Duodenal mucosa (tissue), 2 donors: ENCODE measurements at regions not wholly inside any gene's neighbourhood (a gene's known extent, or its start where the extent isn't known, plus 50 kb on each side); places are given as distances from the start of the nearest gene placed in this dataset.

Experiments
- H3K27ac ChIP-seq: one replicate; pipeline ENCODE4 v1.7.0; 2013; ENCODE audit warnings: low read depth, low read length
- H3K27me3 ChIP-seq, 2 donors: one replicate each; pipeline ENCODE4 v1.7.0; 2013; ENCODE audit warnings: low read length in 2 of 2, control low read depth in 1 of 2; ENCODE audit not compliant: insufficient read depth in 2 of 2, control insufficient read depth in 1 of 2
- H3K36me3 ChIP-seq, 2 donors: one replicate each; pipeline ENCODE4 v1.7.0; 2013; ENCODE audit warnings: low read length in 2 of 2, control low read depth in 1 of 2; ENCODE audit not compliant: insufficient read depth in 2 of 2, control insufficient read depth in 1 of 2
- H3K4me1 ChIP-seq, 2 donors: one replicate each; pipeline ENCODE4 v1.7.0; 2013; ENCODE audit warnings: low read length in 2 of 2, control low read depth in 1 of 2; ENCODE audit not compliant: insufficient read depth in 2 of 2, control insufficient read depth in 1 of 2
- H3K4me3 ChIP-seq, 2 donors: one replicate each; pipeline ENCODE4 v1.7.0; 2013; ENCODE audit warnings: low read length in 2 of 2, low read depth in 1 of 2
- H3K9ac ChIP-seq, 2 donors: one replicate each; pipeline ENCODE4 v1.7.0; 2013; ENCODE audit warnings: low read length in 2 of 2, low read depth in 1 of 2
- H3K9me3 ChIP-seq, 2 donors: one replicate each; pipeline ENCODE4 v1.7.0; 2013; ENCODE audit warnings: low read length in 2 of 2, control low read depth in 1 of 2; ENCODE audit not compliant: control insufficient read depth in 1 of 2

DNA sequence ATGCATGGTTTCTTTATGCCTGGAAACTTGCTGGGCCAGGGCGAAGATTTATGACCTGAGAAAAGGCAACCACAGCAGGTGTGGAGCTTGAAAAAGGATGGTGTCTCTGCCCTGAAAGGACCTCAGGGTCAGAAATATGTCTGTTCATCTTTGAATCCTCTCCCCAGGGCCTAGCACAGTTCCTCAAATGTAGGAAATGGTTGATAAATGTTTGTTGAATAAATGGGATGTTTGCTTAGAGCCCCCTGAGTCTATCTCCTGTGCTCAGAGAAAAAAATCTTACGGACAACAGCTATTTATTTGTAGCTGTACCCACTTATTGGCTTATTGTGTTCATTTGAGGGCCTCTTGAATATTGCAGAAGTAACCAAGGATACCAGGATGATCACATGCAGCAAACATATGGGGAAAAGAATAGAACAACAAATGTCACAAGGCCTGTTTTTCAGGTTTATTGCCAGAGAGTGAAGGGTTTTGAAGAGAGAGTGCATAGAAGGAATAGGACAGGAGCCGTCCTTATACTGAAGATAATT lies 114.5 kb downstream of the KLF5 start:
- Histone ChIP-seq H3K27ac (no peak overlapping the region), H3K36me3 (no peaks in the 10 kb centered on the region), H3K9ac (no peak overlapping the region), H3K4me1 (peaks cover 16 to 48% of the 10 kb centered on the region in 2 donors), H3K9me3 (no peaks in the 10 kb centered on the region), H3K27me3 (no peaks in the 10 kb centered on the region), H3K4me3 (no peak overlapping the region)

DNA sequence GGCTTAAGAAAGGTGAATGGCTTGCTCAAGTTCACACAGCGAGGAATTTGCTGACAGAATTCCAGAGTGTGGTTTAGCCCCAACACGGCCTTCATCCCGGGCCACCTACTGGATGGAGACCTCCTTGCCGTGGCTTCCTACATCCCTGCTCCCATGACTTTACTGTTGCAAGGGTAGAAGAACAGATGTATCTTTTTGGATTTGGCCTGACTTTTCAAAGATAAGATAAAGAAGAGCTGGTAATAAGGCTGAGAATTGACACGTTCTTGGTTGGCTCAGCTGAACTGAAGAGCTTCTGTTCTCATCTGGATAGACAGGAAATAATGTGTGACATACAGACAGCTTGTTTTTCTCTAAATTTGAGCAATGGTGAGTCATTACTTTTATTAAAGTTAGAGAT lies 113.1 kb downstream of the KLF5 start:
- H3K4me3 ChIP-seq, result no peak overlapping the region
- peak overlapping the region in 1 of 2 donors; percentile 7 for H3K9ac ChIP-seq
- no peaks in the 10 kb centered on the region for H3K9me3 ChIP-seq
- H3K27ac ChIP-seq, result peak overlapping the region; percentile 61
- H3K27me3 ChIP-seq, result no peaks in the 10 kb centered on the region
- no peaks in the 10 kb centered on the region for H3K36me3 ChIP-seq
- peaks cover 18 to 54% of the 10 kb centered on the region in 2 donors for H3K4me1 ChIP-seq

- H3K27me3 ChIP-seq, result no peaks in the 10 kb centered on the region
- H3K4me3 ChIP-seq, result no peak overlapping the region
- H3K27ac ChIP-seq, result peak overlapping the region; percentile 61
- no peaks in the 10 kb centered on the region for H3K36me3 ChIP-seq
- peak overlapping the region in 1 of 2 donors; percentile 7 for H3K9ac ChIP-seq
- peaks cover 18 to 60% of the 10 kb centered on the region in 2 donors for H3K4me1 ChIP-seq
- no peaks in the 10 kb centered on the region for H3K9me3 ChIP-seq
Measured at GRCh38 chr13:73171271-73171682, 112.5 kb downstream of the KLF5 start.

- H3K4me1 ChIP-seq, result peaks cover 18 to 63% of the 10 kb centered on the region in 2 donors
- H3K27ac ChIP-seq, result no peak overlapping the region
- no peak overlapping the region for H3K9ac ChIP-seq
Measured at GRCh38 chr13:73169971-73170370, 111.2 kb downstream of the KLF5 start.

DNA sequence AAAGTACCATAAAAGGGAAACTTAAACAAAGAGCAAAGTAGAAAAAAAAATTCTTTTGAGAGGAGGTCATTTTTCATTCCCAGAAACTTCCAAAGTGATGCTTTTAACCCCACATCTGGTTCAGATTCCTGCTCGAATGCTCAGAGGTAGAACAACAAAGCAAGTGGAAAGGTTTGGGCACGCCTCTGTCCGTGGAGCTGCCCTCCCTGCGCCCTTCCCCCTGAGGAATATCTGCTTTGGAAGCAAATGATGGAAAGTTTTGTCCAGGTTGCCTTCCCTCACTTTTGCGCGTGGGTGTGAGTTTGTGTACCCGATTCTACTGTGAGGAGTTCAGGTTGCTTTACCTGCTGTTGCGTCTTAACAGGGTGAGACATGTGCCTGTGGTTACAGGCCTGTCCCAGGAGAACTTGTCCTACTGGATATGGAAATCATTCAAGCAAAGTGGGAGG lies 110.2 kb downstream of the KLF5 start:
- H3K9me3 ChIP-seq, result no peaks in the 10 kb centered on the region
- no peaks in the 10 kb centered on the region for H3K27me3 ChIP-seq
- no peak overlapping the region for H3K9ac ChIP-seq
- no peaks in the 10 kb centered on the region for H3K36me3 ChIP-seq
- H3K4me3 ChIP-seq, result no peak overlapping the region
- H3K4me1 ChIP-seq, result peaks cover 18 to 66% of the 10 kb centered on the region in 2 donors
- no peak overlapping the region for H3K27ac ChIP-seq

More at GRCh38 chr13:73169971-73170370, 111.2 kb downstream of the KLF5 start:
- H3K4me3 ChIP-seq, result no peak overlapping the region
- H3K27me3 ChIP-seq, result no peaks in the 10 kb centered on the region
- no peaks in the 10 kb centered on the region for H3K9me3 ChIP-seq
- H3K36me3 ChIP-seq, result no peaks in the 10 kb centered on the region

GRCh38 chr13:73168226-73168952 lies 109.6 kb downstream of the KLF5 start:
- Histone ChIP-seq H3K9me3 (no peaks in the 10 kb centered on the region), H3K4me1 (peaks cover 18 to 67% of the 10 kb centered on the region in 2 donors), H3K4me3 (no peak overlapping the region), H3K9ac (no peak overlapping the region), H3K27ac (no peak overlapping the region), H3K36me3 (no peaks in the 10 kb centered on the region), H3K27me3 (no peaks in the 10 kb centered on the region)

GRCh38 chr13:73167028-73167820 lies 108.4 kb downstream of the KLF5 start:
- no peaks in the 10 kb centered on the region for H3K27me3 ChIP-seq
- no peak overlapping the region for H3K27ac ChIP-seq
- no peaks in the 10 kb centered on the region for H3K36me3 ChIP-seq
- no peak overlapping the region for H3K9ac ChIP-seq
- H3K4me1 ChIP-seq, result peaks cover 13 to 61% of the 10 kb centered on the region in 2 donors
- no peaks in the 10 kb centered on the region for H3K9me3 ChIP-seq
- H3K4me3 ChIP-seq, result no peak overlapping the region

GRCh38 chr13:73166204-73166603 lies 107.4 kb downstream of the KLF5 start:
- H3K9me3 ChIP-seq, result no peaks in the 10 kb centered on the region
- peaks cover 8 to 52% of the 10 kb centered on the region in 2 donors for H3K4me1 ChIP-seq
- H3K9ac ChIP-seq, result no peak overlapping the region
- H3K27me3 ChIP-seq, result no peaks in the 10 kb centered on the region
- H3K36me3 ChIP-seq, result no peaks in the 10 kb centered on the region
- no peak overlapping the region for H3K4me3 ChIP-seq
- no peak overlapping the region for H3K27ac ChIP-seq

DNA sequence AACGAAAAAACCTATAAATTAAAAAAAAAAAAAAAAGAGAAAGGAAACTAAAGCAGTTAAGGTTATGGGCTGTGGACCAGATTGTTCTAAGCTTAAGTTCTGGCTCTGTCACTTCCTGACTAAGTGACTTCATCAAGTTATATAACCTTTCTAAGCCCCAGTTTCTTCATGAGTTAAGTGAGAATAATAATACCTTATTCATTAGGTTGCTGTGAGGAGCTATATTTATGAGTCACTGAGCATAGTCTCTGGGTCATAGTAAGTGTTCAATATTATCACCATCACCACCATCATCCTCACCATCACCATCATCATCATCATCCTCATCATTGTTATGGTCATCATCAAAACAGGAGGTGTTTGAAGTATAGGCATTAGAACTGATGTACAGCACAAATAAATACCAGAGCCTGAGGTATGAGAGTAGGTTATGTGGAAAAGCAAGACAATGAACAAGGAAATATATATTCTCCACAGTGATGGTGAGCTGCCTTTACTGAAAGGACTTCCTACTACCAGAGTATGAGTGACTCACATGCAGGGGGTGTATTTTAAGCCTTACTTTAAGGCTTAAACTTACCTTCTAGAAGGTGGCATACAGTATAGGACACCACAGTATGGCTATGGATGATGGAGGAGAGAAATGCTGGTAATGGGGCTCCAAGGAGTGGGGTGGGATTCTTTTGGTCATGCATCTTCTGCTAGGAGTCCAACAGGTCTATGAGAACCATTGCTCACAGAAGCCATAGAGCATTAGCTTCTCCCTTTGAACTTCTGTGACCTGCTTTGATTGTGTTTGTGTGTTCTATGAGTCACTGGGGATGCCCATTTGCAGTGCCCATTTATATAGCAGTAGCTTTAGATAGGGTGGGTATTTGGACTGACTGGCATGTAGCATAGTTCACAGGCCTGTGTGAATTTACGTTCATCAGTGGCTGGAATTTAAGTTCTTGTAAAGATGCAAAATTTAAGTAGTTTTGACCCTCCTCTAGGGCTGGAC lies 104.4 kb downstream of the KLF5 start:
- Histone ChIP-seq H3K9me3 (no peaks in the 10 kb centered on the region), H3K36me3 (no peaks in the 10 kb centered on the region), H3K9ac (no peak overlapping the region), H3K27ac (no peak overlapping the region), H3K4me1 (peaks cover under 1 to 26% of the 10 kb centered on the region in 2 donors), H3K4me3 (no peak overlapping the region), H3K27me3 (no peaks in the 10 kb centered on the region)
